ENCODE measurements at regions not wholly inside any gene's neighbourhood (a gene's known extent, or its start where the extent isn't known, plus 50 kb on each side); places are given as distances from the start of the nearest gene placed in this dataset.

GRCh38 chr6:141677598-141678211 is 455.0 kb upstream of the GJE1 start:
- no peak for DNase-seq (ENCODE audit: low read depth)

DNA sequence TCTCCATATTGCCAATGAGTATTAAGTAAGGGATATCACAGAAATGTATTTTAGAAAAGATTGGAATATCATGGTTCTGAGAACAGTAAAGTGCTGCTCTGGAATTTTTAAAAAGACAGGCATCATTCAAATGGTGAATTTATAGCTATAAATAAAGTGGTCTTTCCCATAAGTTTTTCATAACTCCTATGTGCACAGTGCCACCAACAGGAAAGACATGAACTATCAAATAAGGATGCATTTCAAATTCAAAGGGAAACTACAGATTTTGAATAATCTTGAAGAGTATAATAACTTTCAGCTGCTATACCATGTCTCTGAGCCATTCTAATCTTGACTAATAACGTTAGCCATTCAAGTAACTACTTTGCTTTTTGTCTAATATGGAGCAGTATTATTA is 456.8 kb upstream of the GJE1 start:
- no peak for DNase-seq (ENCODE audit: low read depth)

- no peak for DNase-seq (ENCODE audit: low read depth)
Measured at GRCh38 chr6:141669141-141669540, 463.6 kb upstream of the GJE1 start.

GRCh38 chr6:141667580-141668309 is 465.0 kb upstream of the GJE1 start:
- DNase-seq (ENCODE audit: low read depth): no peak

DNA sequence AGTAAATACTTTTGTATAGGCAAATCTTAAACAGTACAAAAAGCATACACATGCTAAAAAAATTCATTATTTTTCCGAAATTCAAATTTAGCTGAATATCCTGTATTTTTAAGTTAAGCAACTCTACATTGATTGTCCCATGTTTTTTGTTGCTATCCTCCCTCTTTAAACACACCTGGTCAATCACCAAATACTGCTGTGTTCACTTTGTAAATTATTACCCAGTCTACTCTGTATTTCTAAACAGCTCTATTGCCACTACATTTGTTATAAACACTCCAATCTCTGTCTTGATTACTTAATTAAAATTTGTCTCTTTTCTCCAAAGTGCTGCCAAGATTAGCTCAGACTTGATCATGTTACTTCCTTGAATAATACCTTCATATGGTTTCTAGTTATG is 466.5 kb upstream of the GJE1 start:
- DNase-seq (ENCODE audit: low read depth): no peak

- DNase-seq (ENCODE audit: low read depth): no peak
Measured at GRCh38 chr6:141664744-141665143, 468.0 kb upstream of the GJE1 start.

DNA sequence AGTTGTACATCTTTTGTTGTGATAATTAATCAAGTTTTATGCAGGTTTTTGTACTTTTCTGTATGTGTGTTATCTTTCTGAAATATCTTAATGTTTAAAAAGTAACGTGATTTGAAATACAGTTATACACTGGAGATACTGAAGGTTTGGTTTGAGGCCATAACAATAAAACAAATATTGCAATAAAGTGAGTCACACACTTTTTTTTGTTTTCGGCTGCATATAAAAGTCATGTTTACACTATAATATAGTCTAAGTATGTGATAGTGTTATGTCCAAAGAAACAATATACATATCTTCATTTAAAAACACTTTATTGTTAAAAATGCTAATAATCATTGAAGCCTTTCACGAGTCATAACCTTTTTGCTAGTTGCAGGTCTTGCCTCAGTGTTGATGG is 473.1 kb upstream of the GJE1 start:
- DNase-seq (ENCODE audit: low read depth): no peak

- DNase-seq (ENCODE audit: low read depth): no peak
Measured at GRCh38 chr6:141658696-141659095, 474.0 kb upstream of the GJE1 start.

DNA sequence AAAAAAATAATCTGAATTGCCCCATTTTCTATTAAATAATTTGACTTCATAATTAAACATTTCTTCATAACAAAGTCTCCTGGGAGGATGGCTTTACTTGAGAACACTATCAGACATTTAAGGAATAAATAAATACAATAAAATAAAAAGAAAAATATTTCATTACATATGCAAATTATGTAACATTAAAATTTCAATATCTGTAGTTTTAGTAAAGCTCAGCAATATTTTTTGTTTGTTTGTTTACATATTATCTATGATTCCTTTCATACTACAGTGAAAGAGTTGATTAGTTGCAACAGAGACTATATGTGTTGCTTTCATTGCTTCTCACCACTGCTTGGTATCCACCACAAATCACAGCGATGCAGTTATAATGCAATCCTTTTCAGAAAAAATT is 474.9 kb upstream of the GJE1 start:
- DNase-seq (ENCODE audit: low read depth): no peak

GRCh38 chr6:141653590-141653989 is 479.1 kb upstream of the GJE1 start:
- DNase-seq (ENCODE audit: low read depth): no peak

DNA sequence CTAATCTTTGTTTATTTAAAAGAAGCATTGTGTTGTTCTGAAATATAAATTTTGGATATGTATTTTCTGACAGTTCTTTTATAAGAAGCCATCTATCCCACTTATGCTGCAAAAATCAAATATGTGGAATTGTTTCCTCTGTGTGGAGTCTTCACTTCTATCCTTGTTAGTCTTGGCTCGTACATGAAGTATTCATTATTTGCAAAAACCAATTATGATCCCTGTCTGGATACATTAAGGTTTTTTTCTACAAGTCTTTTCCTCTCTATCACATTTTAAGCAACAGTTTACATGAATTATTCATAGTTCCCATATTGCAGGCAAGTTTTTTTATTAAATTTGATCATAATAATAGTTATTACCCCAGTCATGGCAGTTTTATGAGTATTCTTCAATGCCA is 490.8 kb upstream of the GJE1 start:
- DNase-seq (ENCODE audit: low read depth): no peak

DNA sequence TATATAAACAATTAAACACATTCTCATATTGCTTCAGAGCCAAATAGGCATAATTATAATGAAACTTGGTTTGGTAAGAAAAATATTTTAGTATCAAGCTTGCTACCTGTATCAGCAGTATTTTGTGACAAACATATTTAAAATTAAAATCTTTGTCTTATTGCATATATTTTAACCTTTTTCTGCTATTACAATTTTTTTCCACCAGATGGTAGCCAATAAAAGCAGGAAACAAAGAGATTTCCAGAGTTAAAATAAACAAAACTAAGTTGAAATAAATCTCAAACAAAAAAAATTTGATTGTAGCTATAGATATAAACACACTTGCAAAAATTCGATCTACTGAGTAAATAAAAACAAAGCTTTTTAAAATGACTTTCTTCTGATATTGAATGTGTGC is 491.3 kb upstream of the GJE1 start:
- DNase-seq (ENCODE audit: low read depth): no peak

- no peak for DNase-seq (ENCODE audit: low read depth)
Measured at GRCh38 chr6:141635621-141636020, 497.1 kb upstream of the GJE1 start.

DNA sequence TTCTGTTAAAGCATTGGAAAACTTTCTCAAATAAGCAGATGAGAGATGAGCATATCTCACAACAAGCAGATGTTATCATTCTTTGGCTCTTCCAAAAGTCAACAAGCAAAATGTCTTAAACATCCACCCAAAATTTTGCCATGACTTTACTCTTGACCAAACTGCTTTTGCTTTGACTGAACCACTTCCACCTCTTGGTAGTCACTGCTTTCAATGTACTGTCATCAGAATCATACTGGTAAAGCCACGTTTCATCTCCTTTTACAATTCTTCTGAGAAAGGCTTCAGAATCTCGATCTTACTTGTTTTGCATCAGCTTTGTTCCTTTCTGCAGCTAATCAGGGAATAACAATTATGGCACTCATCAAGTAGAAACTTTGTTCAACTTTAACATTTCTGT is 498.5 kb upstream of the GJE1 start:
- DNase-seq (ENCODE audit: low read depth): no peak

GRCh38 chr6:141624301-141624700 is 508.4 kb upstream of the GJE1 start:
- DNase-seq (ENCODE audit: low read depth): no peak

DNA sequence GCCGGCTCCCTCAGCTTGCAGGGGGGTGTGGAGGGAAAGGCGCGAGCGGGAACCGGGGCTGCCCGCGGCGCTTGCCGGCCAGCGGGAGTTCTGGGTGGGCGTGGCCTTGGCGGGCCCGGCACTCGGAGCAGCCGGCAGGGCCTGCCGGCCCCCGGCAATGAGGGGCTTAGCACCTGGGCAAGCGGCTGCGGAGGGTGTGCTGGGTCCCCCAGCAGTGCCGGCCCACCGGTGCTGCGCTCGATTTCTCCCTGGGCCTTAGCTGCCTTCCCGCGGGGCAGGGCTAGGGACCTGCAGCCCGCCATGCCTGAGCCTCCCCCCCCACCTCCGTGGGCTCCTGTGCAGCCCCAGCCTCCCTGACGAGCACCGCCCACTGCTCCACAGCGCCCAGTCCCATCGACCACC is 514.5 kb upstream of the GJE1 start:
- DNase-seq (ENCODE audit: low read depth): no peak

DNA sequence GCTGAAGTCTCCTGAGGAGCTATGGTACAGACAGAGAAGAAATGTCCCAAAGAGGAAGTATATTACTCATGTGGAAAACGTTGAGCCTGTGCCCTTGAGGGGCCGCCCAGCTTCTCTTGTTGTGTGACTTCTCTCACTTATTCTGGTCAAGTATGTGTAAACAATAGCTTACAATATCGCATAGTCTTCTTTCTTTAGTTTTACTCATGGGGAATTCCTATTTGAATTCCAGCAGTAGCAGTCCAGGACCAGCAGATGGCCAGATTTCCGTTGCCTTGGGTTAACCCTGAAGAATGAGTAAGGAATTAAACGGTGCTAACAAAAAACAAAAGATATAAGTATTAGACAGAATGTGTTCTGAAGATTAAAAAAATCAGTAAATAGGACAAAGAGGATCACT is 522.0 kb upstream of the GJE1 start:
- DNase-seq (ENCODE audit: low read depth): no peak

GRCh38 chr6:141607956-141608355 is 524.8 kb upstream of the GJE1 start:
- no peak for DNase-seq (ENCODE audit: low read depth)

DNA sequence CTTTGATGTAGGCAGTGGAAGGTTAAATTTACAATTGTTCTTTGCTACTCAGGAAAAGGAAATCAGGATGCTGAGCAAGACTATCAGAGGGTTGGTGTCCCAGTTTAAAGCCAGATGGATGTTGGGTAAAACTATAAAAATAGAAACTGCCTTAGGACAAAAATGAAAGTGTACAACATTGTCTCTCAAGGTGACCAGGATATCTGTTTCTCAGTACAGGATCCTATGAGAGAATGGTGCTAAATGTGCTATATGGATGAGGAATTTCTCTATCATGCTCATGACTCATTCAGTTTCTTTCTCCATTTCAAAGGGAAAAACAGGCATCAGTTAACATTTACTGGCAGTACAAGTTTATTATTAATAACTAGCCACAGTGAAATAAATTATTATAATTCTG is 534.2 kb upstream of the GJE1 start:
- DNase-seq (ENCODE audit: low read depth): no peak

GRCh38 chr6:141594874-141595273 is 537.9 kb upstream of the GJE1 start:
- no peak for DNase-seq (ENCODE audit: low read depth)

- no peak for DNase-seq (ENCODE audit: low read depth)
Measured at GRCh38 chr6:141593311-141593710, 539.4 kb upstream of the GJE1 start.

DNA sequence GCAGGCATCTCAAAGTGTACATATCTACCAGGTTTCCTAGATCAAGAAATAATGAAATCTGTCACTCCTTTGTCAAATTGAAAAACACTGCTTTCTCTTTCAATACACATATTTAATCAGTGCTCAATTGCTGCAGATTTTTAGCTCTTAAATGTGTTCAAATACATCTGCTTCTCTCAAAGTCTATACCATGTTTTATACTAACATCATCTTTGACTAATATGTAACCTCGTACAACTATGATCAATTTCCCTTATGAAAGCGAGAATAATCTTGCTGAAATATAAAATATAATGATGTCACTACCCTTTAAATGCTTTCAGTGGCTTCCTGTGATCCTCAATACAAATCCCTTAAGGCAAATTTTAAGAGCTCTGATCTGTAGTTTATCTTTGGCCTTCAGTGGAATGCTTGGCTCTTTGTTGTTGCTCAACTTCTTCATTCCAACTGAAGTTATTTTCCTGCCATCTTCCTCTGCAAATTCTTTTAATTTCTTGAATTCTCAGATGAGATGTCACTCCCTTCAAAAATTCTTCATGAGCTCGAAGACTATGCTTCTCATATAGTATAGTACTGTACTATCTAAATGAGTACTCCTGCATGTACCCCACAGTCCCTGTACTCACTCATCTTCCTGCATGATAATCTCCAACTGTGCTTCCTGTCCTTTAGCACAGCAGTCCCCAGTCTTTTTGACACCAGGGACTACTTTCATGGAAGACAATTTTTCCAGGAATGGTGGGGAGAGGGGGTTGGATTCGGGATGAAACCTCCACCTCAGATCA is 545.1 kb upstream of the GJE1 start:
- DNase-seq (ENCODE audit: low read depth): no peak

- DNase-seq (ENCODE audit: low read depth): no peak
Measured at GRCh38 chr6:141580988-141581552, 551.7 kb upstream of the GJE1 start.

All from forelimb muscle (tissue), 1 donor.